ENCODE measurements at regions not wholly inside any gene's neighbourhood (a gene's known extent, or its start where the extent isn't known, plus 50 kb on each side); places are given as distances from the start of the nearest gene placed in this dataset.

DNA sequence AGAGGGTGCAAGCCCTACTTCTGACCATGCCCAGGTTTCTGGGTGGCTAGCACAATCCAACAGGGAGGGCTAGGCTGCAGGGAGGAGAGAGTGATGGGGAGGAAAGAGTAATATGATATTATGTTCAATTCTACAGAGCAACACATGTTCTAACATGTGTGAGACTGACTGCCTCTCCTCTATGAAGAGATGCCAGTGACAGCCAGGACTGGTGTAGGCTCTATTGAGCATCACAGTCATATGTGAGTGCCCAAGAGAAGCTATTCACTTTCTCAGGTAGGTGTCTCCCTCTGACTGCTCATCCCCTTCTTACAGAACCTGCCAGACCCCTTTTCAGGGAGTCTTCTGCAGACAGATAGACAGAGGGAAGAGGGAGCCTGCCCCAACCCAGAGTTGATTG, 446.1 kb downstream of the SIPA1L2 start:
- TF ChIP-seq, protein P1, sequence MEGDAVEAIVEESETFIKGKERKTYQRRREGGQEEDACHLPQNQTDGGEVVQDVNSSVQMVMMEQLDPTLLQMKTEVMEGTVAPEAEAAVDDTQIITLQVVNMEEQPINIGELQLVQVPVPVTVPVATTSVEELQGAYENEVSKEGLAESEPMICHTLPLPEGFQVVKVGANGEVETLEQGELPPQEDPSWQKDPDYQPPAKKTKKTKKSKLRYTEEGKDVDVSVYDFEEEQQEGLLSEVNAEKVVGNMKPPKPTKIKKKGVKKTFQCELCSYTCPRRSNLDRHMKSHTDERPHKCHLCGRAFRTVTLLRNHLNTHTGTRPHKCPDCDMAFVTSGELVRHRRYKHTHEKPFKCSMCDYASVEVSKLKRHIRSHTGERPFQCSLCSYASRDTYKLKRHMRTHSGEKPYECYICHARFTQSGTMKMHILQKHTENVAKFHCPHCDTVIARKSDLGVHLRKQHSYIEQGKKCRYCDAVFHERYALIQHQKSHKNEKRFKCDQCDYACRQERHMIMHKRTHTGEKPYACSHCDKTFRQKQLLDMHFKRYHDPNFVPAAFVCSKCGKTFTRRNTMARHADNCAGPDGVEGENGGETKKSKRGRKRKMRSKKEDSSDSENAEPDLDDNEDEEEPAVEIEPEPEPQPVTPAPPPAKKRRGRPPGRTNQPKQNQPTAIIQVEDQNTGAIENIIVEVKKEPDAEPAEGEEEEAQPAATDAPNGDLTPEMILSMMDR (conservative IDR thresholded peaks at IDR 0.05; ENCODE audit: low read depth, low read length): no peak
- no peak overlapping the region for H3K4me3 ChIP-seq (ENCODE audit: low read depth, low read length)

DNA sequence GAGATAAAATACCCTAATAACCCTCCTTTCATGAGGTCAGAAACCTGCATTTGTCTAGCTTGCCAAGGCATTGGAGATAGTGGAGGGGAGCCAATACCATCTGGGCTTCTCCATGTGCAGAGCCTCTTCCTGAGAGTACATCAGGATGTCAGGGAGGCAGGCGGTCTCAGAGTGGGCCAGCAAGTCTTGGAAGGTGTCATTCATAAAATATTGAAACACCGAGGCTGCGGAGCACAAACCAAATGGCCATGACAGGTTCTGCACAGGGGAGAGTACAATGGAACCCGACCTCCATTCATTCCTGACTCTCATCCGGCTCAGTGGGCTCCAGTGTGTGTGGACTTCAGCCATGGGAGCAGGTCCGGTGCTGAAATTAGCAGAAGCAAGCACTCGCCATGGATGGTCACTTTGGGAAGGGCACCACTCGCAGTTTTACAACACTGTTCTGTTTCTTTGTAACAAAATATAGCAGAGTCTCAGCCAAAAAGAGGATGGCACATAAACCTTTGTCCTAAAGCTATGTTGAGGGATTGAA, 446.6 kb downstream of the SIPA1L2 start:
- TF ChIP-seq, protein P1 (conservative IDR thresholded peaks at IDR 0.05; ENCODE audit: low read depth, low read length): no peak
- no peak for DNase-seq (ENCODE audit: low read depth)
- no peak overlapping the region for H3K4me3 ChIP-seq (ENCODE audit: low read depth, low read length)

More for the DNA sequence above, 446.1 kb downstream of the SIPA1L2 start:
- no peak for DNase-seq (ENCODE audit: low read depth)

DNA sequence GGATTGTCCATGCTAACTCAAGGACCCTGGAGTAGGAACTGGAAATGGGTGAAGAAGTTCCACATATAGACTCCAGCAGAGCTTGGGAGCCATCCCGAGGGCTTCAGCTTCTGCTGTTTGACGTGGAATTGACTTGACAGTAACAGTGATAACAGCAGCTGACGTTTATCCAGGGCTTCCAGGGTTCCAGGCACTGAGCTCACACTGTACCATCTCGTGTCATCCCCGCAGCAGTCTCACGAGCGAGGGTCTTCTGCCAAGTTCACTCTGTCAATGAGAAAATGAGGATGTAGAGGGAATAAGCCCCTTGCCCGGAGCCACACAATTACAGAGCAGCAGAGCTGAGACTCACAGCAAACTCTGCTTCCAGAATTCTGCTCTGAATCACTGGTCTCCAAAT, 447.7 kb downstream of the SIPA1L2 start:
- TF ChIP-seq, protein P1 (conservative IDR thresholded peaks at IDR 0.05; ENCODE audit: low read depth, low read length): no peak
- H3K4me3 ChIP-seq (ENCODE audit: low read depth, low read length): no peak overlapping the region
- DNase-seq (ENCODE audit: low read depth): no peak

DNA sequence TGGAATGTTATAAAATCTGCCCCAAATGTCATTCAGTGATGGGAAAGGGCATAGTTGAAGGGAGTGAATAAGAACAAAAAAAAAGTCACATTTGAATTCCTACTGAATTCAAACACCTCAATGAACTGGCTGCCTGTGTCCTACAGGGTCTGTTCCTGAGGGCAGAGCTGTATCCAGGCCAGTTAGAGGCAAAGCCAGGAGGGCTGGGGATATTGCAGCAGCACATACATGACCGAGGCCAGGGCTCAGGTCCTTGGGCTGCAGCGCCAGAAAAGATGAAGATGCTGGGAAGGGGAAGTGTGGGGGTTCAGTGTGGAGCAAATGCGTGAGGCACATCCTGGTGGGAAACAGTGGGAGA, 449.2 kb downstream of the SIPA1L2 start:
- TF ChIP-seq, protein P1 (conservative IDR thresholded peaks at IDR 0.05; ENCODE audit: low read depth, low read length): no peak
- DNase-seq (ENCODE audit: low read depth): no peak
- no peak overlapping the region for H3K4me3 ChIP-seq (ENCODE audit: low read depth, low read length)

DNA sequence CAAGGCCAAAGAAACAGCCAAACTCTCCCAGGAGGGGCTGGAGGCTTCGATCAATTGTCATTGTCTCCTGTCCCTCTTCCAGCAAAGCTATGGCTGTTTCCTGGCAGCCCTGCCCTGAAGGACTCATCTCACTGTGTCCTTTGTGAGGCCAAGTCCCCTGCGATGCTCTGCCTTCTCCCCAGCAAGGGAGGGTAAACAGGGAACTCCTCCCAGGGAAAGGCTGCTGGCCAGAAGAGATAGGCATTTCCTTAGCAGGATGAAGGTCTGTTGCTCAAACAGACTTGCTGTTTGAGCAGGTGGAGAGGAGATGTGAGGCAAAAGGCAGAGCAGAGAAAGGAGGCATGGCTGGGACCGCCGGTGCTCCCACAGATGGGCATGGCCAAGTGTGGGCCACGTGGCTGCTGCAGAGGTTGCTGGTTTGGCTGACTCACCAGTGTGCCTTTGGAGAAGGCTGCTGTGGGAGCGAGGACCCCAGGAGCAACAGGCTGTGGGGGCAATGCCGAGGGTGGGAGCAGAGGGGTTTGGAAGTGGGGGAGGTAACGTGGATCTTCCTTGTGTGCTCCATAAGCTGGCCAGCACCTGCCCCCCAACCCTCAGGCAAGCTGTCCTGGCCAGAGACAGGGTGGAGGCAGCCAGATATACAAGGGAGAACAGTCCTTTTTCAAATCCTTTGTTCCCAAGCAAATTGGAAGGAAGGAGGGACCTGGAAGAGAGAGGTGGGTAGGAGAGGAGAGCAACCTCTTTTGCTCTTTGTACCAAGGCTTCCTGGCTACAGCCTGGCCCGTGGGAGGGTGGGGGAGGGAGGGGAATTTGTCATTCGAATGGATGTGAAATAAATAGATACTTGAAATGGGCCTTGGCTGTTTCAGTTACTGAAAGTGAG, 449.8 kb downstream of the SIPA1L2 start:
- TF ChIP-seq, protein P1 (conservative IDR thresholded peaks at IDR 0.05; ENCODE audit: low read depth, low read length): no peak
- no peak overlapping the region for H3K4me3 ChIP-seq (ENCODE audit: low read depth, low read length)
- DNase-seq (ENCODE audit: low read depth): no peak

DNA sequence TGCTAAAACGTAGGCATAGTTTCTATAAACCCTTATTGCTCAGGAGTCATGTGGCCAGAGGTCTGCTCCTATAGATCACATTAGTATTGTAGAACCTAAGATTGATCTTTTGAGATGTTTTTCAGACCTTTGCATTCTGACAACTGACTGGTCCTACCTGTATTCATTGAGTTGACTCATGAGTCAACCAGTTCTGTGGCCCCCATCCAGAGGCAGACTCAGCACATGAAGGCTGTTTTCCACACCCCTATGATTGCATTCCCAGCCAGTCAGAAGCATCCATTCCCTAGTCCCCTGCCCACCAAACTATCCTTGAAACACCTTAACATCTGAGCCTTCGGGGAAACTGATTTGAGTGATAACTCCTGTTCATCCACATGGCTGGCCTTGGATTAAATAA, 451.7 kb downstream of the SIPA1L2 start:
- no peak for DNase-seq (ENCODE audit: low read depth)
- no peak overlapping the region for H3K4me3 ChIP-seq (ENCODE audit: low read depth, low read length)
- TF ChIP-seq, protein P1 (conservative IDR thresholded peaks at IDR 0.05; ENCODE audit: low read depth, low read length): no peak

DNA sequence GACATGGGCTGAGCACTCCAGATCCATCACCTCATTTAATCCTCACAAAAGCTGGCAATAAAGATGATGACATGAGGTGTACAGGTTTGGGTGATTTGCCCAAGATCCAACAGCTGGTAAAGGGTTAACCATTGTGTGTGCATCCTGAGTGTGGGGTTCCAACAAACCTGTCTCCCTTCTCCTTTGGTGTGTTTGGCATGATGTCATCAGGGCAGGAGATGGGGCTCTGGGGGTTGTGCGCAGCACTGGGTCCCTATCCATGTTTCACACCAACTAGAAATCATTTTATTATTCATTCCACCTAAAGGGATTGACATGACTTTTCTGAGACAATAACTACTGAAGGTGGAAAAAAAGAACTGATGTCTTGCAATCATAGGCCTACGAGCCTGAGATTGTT, 452.5 kb downstream of the SIPA1L2 start:
- TF ChIP-seq, protein P1 (conservative IDR thresholded peaks at IDR 0.05; ENCODE audit: low read depth, low read length): no peak
- DNase-seq (ENCODE audit: low read depth): no peak
- no peak overlapping the region for H3K4me3 ChIP-seq (ENCODE audit: low read depth, low read length)

Data from choroid plexus epithelial cell (primary cell).